GM18868 (cell line): ENCODE measurements at regions not wholly inside any gene's neighbourhood (a gene's known extent, or its start where the extent isn't known, plus 50 kb on each side); places are given as distances from the start of the nearest gene placed in this dataset.
"Not testable (repeated sequence)": the region's sequence is repeated elsewhere in the genome, so short reads cannot be mapped to it uniquely, and the experiment has no call there.

ENCODE experiments used
- ATAC-seq: cut with Tn5 transposase; IDR thresholded peaks from one replicate; pipeline ENCODE4 v1.9.1; 2021; ENCODE audit warnings: mild to moderate bottlenecking, moderate library complexity; ENCODE audit not compliant: unreplicated experiment

GRCh38 chr6:164744301-164744700 lies 565.1 kb downstream of the C6orf118 start:
- no peak for ATAC-seq

DNA sequence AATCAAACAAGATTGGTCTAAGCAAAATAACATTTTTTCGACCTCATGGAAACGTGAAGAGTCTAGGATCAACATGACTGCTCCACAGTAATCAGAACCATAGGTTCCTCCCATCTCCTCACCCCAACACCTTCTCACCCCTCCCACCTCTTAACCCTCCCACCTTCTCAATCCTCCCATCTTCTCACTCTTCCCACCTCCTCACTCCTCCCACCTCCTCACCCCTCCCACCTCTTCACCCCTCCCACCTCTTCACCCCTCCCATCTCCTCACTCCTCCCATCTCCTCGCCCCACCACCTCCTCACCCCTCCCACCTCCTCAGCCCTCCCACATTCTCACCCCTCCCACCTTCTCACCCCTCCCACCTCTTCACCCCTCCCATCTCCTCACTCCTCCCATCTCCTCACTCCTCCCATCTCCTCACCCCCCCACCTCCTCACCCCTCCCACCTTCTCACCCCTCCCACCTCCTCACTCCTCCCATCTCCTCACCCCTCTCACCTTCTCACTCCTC lies 567.4 kb downstream of the C6orf118 start:
- ATAC-seq, result no peak

DNA sequence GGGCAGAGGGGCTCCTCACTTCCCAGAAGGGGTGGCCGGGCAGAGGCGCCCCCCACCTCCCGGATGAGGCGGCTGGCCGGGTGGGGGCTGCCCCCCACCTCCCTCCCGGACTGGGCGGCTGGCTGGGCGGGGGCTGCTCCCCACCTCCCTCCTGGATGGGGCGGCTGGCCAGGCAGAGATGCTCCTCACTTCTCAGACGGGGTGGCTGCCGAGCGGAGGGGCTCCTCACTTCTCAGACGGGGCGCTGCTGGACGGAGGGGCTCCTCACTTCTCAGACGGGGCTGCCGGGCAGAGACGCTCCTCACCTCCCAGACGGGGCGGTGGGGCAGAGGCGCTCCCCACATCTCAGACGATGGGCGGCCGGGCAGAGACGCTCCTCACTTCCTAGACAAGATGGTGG lies 573.3 kb downstream of the C6orf118 start:
- not testable (repeated sequence) for ATAC-seq

DNA sequence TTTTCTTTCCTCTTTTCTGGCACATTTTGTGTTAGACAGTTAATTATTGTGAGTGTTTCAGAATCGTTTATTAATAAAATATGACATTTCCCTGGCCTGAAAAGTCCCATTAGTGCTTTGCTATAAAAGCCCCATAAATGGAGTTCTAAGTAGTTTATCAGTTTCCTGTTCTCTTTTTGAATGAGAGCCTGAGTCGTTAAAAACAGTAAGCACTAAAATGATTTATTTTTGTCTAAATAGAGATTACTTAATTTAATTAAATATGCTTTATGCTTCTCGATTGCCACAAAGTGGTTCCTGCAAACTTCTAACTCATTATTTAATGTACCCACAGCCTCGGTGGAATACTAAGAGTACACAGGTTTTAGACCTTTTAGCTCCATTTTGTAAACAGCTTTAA lies 577.9 kb downstream of the C6orf118 start:
- ATAC-seq, result no peak

DNA sequence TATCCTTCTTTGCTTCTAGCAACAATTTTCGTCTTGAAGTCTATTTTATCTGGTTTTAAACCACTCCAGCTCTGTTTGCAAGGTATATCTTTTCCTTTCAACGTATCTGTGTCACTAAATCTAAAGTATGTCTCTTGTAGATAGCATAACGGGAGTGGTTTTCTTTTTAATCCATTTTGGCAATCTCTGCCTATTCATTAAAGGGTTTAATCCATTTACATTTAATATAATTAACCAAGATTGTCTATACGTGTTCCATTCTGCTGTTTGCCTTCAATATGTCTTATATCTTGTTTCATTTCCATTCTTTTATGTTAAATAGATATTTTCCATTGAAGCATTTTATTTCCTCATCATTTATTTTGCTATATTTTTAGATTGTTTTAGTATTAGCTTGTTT lies 587.9 kb downstream of the C6orf118 start:
- ATAC-seq, result no peak

DNA sequence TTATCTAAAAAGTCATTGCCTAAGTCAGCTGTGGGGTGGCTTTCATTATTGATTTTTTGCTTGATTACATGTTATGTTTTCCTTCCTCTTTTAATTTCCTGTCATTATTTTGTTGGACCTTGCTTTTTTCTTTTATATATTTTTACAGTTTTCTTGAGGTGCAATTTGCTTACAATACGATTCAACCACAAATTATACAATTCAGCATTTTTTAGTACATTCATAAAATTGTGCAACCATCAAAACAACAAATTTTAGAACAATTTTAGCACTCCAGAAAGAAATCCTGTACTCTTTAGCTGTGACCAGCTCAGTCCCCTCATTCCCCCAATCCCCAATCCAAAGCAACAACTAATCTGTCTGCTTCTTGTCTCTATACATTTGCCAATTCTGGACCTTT lies 608.9 kb downstream of the C6orf118 start:
- ATAC-seq, result no peak

DNA sequence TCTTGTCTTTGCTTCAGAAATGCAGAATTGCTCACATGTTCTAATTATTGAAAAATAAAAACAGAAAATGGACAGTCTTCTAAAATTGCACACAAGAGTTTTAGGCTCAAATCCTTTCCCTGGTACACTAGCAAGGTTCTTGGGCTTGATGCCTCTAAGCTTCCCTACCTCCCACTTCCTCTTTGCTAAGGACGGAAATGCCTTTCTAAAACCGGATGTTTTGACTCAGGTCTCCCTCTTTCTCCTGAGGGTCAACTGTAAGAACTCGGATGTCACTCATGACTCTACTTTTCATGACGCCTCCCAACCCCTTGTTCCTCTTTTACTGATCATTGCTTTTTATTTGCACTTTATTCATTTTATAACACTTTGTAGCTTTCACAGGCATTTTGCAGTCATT lies 613.5 kb downstream of the C6orf118 start:
- no peak for ATAC-seq

DNA sequence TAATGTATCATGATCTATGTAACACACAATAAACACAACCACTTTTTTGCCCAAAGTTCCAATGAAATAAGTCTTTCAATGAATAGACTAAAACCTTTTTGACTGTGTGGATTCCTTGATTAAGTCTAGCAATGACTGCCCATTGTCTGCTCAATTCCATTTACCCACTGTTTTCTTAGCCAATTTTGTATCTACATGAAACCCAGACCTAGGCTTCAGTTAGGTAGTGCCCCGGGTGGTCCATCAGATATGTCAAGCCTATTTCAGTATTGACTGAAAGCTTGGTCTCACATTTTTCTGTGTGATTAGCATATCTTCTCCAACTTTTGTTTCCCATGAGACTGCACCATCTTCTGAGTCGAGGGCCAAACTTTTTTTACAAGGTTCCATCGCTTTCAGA lies 615.0 kb downstream of the C6orf118 start:
- ATAC-seq, result no peak

- ATAC-seq, result no peak
Measured at GRCh38 chr6:164693944-164694343, 615.5 kb downstream of the C6orf118 start.

DNA sequence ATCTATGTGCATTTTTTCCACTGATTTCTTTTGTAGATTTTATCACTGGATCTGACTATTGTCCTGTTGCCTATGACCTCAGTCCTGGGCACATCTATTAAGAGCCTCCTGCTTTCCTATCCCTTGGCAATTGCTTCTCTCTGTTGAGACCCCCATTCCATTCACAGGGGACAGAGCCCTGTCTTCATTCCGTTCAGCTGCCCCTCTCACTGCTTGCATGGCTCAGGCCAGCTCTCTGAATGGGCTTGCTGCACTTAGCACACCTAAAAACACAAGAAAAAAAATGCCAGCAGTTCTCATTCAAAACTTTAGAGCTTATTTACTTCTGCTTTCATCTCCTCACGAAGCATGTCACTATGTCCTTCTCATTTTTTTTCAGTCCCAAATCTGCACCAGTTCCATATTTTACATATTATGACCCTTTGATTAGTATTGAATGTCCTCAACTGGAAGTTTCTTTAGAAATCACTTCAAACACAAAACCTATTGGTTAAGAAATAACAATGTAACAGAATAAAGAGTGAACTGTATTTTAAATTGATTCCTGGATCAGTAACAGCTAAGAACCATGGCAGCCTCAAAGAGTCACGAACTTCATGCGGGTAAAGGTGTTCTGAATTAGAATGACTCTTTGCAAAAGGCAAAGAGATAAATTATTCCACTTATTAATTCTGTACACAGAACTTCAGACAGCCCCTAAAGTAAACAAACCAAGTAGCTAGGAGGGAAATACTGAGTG lies 616.5 kb downstream of the C6orf118 start:
- ATAC-seq, result no peak

GRCh38 chr6:164690702-164691500 lies 618.5 kb downstream of the C6orf118 start:
- ATAC-seq, result no peak

DNA sequence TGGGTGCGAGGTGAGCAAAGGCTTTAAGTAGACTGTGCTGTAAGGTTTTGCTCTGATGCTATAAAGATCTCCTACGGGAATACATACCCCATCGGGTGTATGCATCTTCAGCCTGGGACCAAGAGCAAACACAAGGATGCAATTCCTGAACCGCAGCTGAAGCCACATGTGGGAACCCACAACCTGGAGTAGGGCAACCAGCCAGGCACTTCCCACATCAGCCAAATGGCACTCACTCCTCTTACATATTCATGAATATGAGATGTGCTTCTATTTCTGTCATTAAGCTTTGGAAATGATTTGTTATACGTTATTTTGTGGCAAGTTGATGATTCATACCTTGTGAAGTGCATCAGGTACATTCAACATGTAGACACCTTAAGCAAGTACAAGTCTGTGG lies 619.2 kb downstream of the C6orf118 start:
- no peak for ATAC-seq

GRCh38 chr6:164665328-164665727 lies 644.1 kb downstream of the C6orf118 start:
- no peak for ATAC-seq

GRCh38 chr6:164663634-164664033 lies 645.8 kb downstream of the C6orf118 start:
- no peak for ATAC-seq

DNA sequence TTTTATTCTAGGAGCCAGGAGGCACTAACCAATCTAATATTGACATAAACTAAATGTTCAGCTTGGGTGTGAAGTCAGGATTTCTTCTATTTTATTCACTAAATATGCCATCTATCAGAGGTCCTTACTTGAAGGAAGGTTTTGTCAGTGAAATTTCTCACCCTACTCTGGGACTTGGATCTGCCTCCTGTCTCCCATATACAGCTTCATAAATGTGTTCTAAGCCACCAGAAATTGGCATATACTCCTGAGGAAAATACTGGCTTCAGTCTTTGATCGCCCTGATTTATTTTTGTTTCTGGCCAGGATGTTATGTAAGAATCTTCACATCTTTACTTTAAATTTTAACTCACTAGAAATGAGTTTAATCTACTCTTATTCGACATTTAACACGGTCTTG lies 647.7 kb downstream of the C6orf118 start:
- ATAC-seq, result no peak

DNA sequence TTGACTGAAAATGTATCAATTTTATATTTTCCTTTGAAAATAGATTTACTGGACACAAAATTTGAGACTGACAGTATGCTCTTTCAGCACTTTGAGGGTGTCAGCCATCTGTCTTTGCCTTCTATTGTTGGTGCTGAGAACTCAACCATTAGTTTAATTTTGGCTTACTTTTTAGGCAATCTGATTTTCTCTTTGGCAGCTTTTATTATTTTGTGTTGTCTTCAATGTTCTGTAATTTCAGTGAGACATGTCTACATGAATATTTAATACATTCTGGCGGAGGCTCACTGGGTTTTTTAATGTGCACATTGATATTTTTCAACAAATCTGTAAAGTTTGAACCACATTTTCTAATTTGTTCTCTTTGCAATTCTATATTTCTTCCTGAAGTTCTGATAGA lies 648.6 kb downstream of the C6orf118 start:
- ATAC-seq, result no peak

DNA sequence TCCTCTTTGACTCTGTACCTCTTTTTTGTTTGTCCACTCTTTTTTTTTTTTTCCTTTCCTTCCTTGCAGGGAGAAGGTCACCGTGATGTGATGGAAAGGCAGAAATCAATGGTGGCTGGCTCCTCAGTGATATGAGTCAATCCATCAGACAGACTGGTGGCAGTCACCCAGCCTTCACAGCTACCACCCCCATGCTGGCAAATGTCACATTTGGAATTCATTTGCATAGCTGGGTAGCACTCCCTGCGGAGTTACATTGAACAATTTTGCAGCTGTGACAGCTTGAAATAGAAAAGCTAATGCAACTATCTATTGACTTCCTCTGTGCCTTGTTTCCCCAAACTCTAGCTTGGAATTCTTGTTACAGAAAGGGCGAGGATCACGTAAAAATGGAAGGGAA lies 668.4 kb downstream of the C6orf118 start:
- no peak for ATAC-seq

DNA sequence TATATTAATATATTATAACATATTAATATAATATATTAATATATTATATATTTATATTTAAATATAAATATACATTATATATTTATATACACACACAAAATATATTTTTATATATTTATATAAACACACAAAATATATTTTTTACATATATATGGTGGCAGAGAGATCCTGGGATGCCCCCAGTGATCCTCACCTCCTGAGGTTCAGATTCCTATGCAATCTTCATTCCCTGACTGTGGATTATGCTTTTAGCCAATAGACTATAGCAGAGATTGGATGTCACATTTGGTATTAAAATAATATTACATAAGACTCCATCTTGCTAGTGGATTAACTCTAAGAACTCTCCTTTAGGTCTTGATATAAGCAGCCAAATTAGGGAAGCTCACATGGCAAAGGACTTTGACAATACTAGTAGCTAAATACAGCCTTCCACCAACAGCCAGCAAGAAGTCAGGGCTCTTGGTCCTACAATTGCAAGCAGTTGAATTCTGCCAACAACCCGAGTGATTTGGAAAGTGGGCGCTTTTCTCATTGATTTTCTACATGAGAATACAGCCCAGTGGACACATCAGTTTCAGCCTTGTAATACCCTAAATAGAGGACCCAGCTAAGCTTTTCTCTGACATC lies 681.0 kb downstream of the C6orf118 start:
- no peak for ATAC-seq

DNA sequence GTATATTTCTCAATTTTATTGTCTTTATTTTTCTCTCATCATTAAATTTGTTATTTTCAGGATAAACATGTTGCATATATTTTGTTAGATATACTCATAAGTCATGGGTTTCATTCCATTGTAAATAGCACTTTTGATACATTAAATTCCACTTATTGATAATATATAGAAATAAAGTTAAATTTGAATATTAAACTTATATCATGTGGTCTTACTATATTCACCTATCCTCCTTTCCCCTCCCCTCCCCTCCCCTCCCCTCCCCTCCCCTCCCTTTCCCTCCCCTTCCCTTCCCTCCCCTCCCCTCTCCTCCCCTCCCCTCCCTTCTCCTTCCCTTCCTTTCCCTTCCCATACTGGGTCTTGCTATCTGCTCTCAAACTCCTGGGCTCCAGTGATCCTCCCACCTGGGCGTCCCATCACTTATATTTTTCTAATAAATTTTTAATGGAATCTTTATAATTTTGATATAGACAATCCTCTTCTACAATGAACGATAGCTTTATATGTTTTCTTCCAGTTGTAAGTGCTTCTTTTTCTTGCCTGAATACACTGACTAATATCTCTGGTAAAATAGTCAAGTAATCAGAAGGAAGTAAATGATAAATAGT lies 692.4 kb downstream of the C6orf118 start:
- ATAC-seq, result no peak

DNA sequence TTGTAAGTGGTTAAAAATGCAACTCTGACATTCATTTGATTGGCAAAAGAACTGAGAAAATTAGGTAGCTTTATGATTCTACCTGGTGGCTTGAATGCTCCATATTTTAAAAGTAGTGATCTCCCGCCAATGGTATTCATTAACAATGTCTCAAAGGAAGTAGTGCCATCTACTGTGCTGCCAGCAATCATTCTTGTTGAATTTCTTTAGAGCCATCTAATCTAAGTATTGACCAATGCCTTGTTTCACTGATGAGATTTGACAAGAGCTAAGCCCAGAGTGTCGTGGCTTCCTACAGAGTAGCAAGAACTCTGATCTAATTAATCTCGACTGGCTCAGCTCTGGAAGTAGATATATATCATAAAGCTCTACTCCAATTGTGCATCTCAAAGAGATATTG lies 696.7 kb downstream of the C6orf118 start:
- ATAC-seq, result no peak

GRCh38 chr6:164610859-164611258 lies 698.5 kb downstream of the C6orf118 start:
- ATAC-seq, result not testable (repeated sequence)
